HG03575 (cell line): ENCODE measurements at regions not wholly inside any gene's neighbourhood (a gene's known extent, or its start where the extent isn't known, plus 50 kb on each side); places are given as distances from the start of the nearest gene placed in this dataset.
"Not testable (repeated sequence)": the region's sequence is repeated elsewhere in the genome, so short reads cannot be mapped to it uniquely, and the experiment has no call there.

Experiments used
- ATAC-seq: cut with Tn5 transposase; IDR thresholded peaks from one replicate; pipeline ENCODE4 v1.9.1; 2021; ENCODE audit not compliant: unreplicated experiment, insufficient number of reproducible peaks, low FRiP score; ENCODE audit errors: extremely low read depth

GRCh38 chr5:12208366-12209100 lies 304.3 kb upstream of the CTNND2 start:
- ATAC-seq: no peak

DNA sequence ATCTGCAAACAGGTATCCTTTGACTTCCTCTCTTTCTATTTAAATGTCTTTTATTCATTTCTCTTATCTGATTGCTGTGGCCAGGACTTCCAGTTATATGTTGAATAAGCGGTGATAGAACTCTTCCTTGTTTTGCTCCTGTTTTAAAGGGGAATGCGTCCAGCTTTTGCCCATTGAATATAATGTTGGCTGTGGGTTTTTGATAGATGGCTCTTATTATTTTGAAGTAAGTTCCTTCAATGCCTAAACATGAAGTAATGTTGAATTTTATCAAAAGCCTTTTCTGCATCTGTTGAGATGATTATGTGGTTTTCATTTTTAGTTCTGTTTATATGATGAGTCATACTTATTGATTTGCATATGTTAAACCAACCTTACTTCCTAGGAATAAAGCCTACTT lies 300.5 kb upstream of the CTNND2 start:
- ATAC-seq: no peak

DNA sequence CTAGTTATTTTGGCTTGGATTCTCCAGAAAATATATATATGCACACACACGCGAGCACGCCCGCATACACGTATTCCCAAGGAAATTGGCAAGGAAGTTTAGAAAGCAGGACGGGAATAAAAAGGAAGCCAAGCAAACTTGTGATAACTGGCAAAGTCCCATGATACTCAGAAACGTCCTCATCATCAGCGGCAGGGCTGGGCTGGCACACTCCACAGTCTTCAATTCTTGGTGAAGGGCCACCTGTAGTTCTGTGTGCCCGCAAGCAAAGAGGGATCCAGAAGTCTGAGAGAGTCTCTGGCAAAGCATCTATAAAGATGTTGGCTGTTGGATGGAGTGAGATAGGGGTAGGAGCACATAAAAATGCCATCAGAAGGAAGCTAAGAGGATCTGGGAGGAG lies 289.3 kb upstream of the CTNND2 start:
- no peak for ATAC-seq

DNA sequence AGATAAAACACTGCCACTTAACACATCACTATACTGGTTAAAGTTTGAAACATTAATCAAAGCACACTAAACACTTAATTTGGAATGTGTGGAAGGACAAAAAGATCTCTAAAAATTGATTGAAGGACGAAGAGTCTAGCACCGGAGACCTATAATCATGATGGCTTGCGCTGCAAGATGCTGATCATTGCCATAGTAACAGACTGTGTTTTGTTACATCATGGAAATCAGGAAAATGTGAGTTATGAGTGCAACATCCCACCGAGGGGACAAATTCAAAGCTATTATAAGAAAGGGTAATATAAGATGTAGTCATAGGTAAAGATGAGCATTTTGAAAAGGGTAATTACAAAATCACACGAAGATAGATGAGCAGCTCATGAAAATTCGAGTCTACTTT lies 278.8 kb upstream of the CTNND2 start:
- ATAC-seq: no peak

DNA sequence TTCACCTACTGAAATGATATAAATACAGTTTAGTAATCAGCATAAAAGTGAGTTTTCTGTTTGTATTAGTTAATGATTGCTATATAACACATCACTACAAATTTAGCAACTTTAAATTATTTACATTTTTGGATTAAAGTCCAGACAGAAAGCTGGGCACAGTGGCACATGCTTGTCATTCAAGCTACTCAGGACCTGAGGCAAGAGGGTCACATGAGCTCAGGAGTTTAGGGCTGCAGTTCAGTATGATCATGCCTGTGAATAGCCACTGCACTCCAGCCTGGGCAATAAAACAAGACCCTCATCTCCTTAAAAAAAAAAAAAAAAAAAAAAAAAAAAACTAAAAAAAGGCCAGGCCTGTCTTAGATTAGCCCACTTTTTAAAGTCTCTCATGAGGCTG lies 273.6 kb upstream of the CTNND2 start:
- ATAC-seq: no peak

- ATAC-seq: no peak
Measured at GRCh38 chr5:12177225-12177624, 273.0 kb upstream of the CTNND2 start.

GRCh38 chr5:12175914-12176585 lies 271.8 kb upstream of the CTNND2 start:
- no peak for ATAC-seq

- ATAC-seq: no peak
Measured at GRCh38 chr5:12174734-12175133, 270.5 kb upstream of the CTNND2 start.

GRCh38 chr5:12169536-12169935 lies 265.3 kb upstream of the CTNND2 start:
- no peak for ATAC-seq

DNA sequence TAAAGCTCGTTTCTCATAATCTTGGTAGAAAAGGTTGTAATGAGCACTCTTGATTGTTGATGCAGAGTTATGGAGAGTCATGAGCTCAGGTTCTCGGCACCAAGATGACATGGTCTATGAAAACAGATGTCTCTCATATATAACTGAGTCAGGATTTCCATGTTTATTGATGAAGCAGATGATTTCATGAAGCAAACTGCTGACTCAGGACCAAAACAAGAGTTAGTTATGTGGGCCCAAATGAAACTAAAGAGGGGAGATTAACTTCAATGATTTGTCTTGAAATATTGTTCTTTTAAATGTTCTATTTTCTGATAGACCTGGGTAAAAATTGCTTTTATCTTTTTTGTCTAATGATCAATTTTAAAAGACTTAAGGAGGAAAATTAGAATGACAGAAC lies 258.6 kb upstream of the CTNND2 start:
- ATAC-seq: no peak

DNA sequence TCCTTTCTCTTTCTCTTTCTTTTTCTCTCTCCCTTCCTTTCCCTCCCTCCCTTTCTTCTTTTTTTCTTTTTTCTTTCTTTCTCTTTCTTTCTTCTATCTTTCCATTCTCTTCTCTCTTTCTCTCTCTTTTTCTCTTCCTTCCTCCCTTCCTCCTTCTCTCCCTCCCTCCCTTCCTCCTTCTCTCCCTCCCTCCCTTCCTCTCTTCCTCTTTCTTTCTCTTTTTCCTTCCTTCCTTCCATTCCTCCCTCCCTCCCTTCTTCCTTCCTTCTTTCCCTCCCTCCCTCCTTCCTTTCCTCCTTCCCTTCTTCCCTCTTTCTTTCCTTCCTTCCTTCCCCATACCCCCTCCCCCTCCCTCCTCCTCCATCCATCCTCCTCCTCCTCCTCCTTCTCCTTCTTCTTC lies 243.3 kb upstream of the CTNND2 start:
- ATAC-seq: no peak

DNA sequence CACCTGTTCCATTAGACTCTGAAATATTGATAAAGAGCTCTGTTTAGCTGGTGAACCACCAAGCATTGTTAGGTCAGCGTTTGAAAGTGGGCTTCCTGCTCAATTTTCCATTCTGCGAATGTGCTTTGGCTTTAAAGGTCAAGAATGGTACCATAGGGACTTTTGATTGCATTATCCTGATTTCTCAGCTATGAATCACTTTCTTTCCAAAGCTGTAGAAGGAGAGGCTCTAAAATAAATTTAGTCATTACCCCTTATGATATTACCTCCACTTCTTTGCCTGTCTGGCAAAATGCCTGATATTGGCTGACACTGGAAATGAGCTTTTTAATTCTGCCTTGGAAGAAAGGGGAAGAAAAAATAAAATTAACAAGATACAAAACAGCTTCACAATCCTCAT lies 237.2 kb upstream of the CTNND2 start:
- ATAC-seq: no peak

- no peak for ATAC-seq
Measured at GRCh38 chr5:12133520-12133919, 229.3 kb upstream of the CTNND2 start.

GRCh38 chr5:12131020-12131419 lies 226.8 kb upstream of the CTNND2 start:
- not testable (repeated sequence) for ATAC-seq

- ATAC-seq: no peak
Measured at GRCh38 chr5:12125895-12126294, 221.6 kb upstream of the CTNND2 start.

DNA sequence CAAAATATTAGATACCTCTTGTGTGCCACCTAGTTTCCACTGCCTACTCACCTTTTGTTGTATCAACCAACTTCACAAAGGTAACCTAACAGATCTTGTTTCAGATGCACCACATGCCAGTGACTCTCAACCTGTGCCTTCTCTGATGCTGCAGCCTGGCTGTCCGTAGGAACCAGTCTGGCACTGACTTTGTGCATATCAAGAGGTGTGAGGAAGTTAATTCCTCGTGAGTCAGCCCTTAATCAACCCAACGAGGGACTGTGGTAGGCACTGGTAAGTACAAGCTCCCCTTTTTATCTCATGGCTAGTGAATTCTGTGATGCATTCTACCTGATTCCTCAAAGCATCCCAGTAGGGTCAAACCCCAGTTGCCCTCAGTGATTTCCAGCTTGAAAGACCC lies 215.4 kb upstream of the CTNND2 start:
- ATAC-seq: no peak

DNA sequence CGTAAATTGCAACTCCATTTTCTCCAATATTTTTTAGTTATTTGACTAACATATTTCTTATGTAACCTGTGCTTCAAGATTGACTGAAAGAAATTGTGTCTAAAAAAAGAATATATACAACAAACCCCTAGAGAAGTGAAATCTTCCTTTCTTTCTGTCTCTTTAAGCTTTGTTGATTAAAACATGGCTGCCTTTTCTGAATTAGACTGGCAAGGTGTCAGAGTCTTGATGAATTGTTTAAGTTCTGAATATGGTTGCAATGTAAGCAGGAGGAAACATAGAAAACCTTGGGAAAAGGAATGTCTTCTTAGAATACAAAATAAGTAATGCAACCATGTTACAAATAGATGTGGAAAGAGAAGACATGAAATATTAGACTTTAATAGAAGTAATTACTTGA lies 209.8 kb upstream of the CTNND2 start:
- no peak for ATAC-seq

- no peak for ATAC-seq
Measured at GRCh38 chr5:12113062-12113461, 208.8 kb upstream of the CTNND2 start.

DNA sequence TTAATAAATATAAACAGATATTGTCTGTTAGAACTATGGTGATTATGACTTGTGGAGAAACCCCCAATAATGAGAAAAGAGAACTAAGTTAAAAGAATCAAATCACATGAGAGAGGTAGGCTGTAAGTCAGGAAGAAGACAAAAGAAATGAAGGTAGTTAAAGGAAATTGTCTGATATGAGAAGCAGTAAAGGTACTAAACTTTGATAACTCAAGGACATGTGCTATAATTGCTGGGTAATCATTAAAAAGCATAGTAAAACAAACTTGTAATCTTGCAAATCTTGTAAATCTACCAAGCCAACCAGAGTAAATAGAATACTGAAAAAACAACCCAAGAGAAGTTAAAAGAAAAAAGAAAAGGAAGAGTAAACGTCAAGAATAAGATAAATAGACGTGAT lies 207.0 kb upstream of the CTNND2 start:
- no peak for ATAC-seq

DNA sequence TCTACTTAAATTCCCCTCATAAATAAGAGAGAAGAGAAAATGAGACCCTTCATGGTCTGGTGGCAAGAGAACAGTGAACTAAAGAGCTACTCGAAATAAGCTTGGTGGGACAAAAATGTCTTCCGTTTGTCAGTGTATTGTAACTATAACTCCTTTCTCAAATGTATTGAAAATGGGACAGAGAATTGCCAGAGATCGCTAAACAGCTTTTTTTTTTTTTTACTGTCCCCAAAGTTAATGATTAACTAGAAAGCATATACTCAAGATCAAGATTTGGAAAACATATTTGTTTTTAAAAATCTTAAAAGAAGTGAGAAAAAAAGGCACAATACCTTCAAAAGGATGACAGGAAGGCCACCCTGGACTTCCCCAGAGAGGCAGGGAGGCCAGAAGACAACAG lies 206.4 kb upstream of the CTNND2 start:
- no peak for ATAC-seq
